SW480 (cell line): ENCODE measurements at regions not wholly inside any gene's neighbourhood (a gene's known extent, or its start where the extent isn't known, plus 50 kb on each side); places are given as distances from the start of the nearest gene placed in this dataset.

Source experiments
- DNase-seq: peaks from one replicate; pipeline ENCODE4 v3.0.0-alpha.2; 2016; ENCODE audit warnings: low spot score

- no peak for DNase-seq
Measured at GRCh38 chr9:79862921-79863890, 291.4 kb downstream of the TLE4 start.

- DNase-seq = peak; percentile 46
Measured at GRCh38 chr9:79858508-79858907, 286.7 kb downstream of the TLE4 start.

GRCh38 chr9:79857188-79857587 lies 285.4 kb downstream of the TLE4 start:
- no peak for DNase-seq

GRCh38 chr9:79847074-79847473 lies 275.3 kb downstream of the TLE4 start:
- no peak for DNase-seq

- DNase-seq = no peak
Measured at GRCh38 chr9:79829566-79830302, 258.0 kb downstream of the TLE4 start.

DNA sequence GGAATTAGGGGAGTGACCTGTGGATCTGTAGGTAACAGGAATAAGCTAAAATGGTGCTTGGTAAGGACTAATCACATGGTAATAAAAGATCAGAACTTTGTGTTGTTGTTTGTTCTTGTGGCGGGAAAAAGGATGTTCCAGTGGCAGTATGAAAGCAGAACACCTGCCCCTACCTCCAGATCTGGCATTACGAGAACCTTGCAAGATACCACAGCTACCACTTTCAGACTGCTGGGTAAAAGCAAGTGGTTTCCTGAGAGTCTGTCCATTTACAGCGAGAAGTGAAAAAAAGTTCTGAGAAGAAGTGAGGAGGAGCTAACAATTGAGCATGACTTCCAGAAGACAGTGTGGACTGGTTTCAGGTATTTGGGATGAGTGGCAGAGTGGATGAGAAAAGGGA lies 252.5 kb downstream of the TLE4 start:
- DNase-seq = no peak

DNA sequence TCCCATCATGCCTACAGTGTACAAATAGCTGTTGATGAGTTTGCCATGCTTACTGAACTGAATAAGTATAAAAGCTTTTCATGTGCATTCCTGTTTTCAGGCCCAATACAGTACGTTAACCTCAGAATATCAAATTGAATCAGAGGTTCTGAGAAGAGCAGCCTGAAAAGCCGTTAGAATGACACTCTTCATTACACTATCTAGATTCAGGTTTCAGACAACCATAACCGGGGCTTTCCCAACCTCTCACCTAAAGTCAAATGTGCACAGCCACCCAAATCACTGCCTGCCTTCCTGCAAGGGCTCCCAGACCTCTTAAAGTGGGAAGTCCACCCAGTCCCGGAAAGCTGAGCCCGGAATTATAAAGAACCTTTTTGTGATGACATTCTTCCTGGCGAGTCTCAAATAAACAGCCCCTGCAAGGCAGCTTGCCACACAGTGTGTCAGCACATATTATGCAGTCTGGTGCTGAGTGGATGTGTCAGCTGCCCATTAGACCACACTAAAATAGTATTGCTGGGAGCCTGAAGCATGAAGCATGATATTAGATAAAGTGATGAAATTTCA lies 245.8 kb downstream of the TLE4 start:
- DNase-seq = no peak

GRCh38 chr9:79813258-79813638 lies 241.5 kb downstream of the TLE4 start:
- no peak for DNase-seq

DNA sequence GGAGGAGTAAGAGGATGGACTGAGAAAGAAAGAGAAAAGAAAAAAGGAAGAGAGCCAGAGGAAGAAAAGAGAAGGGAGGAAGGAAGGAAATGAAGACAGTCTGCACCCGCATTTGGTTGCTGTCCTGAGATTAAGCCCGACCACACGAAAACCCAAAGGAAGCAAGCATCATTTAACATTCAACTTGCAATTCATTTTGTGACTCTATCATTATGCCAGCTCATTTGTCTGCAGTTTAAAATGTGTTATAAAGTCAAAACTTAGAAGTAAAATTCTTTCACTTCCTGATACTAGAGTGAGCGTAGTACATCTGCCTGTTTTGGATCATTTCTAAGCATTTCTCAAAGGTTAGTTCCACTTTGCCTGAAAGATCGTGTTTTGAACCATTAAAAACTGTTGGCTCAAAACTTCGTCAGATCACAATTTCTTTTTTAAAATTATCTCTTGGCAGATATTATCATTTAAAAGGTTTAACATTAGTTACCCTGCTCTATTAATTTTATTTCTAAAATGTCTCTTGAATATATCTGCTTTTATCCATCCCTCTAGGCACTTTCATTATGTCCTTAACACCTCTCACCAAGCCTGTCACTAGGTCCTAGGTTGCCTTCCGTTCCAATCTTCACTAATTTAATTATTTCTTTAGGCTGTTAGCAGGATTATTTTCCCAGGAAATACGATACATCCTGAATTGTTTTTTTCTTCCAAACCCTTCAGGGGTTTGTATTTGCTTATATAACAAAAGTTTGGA lies 240.9 kb downstream of the TLE4 start:
- DNase-seq = no peak

- no peak for DNase-seq
Measured at GRCh38 chr9:79812099-79812498, 240.3 kb downstream of the TLE4 start.

DNA sequence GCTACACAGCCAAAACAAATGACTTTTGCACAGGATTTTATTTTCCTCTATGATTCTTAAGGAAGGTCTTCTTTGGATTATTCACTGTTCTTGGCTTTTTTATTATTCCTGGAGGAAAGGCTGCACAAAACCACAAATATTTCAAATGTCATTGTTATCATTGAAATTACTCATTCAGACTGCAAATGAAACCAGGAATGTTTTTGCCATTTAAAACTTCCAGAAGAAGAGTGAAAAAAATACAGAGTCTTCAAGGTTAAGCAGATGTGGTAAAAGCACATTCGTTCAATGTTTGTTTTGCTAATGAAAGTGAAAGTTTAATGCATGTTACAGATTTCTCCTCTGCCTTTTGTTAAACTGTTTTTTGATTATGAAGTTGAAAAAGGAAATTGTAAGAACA lies 238.2 kb downstream of the TLE4 start:
- DNase-seq = no peak

GRCh38 chr9:79809316-79809876 lies 237.6 kb downstream of the TLE4 start:
- no peak for DNase-seq

DNA sequence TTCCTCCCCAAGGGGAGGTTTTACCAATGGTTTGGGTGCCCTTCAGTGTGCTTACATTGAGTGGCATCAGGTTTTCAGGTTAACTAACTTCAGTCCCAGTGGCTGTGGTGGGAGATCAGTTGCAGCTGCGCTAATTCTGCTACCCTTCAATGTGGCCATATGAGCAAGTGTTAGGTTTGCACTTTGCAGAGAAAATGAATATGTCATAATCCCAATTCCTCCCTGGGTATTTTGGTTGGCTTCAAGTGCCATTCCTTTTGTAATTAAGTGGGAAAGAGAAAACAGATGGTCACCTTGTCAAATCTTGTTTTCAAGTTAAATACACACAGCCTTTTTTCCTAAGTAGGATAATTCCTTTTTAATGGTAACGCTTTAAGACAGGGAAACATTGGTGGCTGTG lies 236.2 kb downstream of the TLE4 start:
- no peak for DNase-seq

GRCh38 chr9:79806086-79806485 lies 234.3 kb downstream of the TLE4 start:
- DNase-seq = no peak

- DNase-seq = no peak
Measured at GRCh38 chr9:79801459-79801858, 229.7 kb downstream of the TLE4 start.

- no peak for DNase-seq
Measured at GRCh38 chr9:79800578-79800977, 228.8 kb downstream of the TLE4 start.

- no peak for DNase-seq
Measured at GRCh38 chr9:79799691-79800335, 228.0 kb downstream of the TLE4 start.

GRCh38 chr9:79798450-79798849 lies 226.7 kb downstream of the TLE4 start:
- DNase-seq = no peak

DNA sequence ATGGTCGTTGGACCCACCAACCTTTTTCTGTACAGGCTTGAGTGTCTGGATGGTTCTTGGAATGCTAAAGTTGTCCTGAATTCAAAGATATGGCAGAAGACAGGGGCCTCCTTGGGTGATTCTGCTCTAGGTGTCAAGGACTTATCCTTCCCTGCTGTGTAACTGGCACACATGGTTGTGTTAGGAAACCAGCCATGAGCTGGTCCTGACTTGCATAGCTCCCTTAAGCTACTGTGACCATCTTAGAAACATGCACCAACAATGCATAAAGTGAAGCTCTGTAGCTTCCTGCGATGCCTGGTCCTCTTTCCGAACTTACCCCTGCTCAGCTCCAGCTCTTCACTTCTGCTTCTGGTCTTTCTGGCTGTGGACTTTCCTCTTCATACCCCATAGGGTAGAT lies 224.6 kb downstream of the TLE4 start:
- DNase-seq = no peak

DNA sequence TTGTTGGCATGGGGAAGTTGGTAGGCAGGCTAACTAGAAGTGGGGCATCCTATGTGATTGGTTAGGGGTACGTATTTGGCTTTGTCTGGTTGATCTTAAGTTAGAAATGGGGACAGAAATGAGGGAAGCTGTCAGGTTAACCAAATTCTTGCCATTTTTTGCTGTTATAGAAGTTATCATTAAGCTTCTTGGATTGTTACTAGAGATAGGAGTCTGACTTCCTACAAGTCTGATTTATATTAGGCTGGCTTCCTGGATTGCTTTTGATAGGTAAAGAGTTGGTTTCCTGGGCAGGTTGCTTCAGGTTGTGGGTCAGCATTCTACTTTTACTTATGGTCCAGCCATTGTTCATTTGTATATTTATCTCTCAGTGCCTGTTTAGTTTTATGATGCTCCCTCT lies 216.9 kb downstream of the TLE4 start:
- no peak for DNase-seq

DNA sequence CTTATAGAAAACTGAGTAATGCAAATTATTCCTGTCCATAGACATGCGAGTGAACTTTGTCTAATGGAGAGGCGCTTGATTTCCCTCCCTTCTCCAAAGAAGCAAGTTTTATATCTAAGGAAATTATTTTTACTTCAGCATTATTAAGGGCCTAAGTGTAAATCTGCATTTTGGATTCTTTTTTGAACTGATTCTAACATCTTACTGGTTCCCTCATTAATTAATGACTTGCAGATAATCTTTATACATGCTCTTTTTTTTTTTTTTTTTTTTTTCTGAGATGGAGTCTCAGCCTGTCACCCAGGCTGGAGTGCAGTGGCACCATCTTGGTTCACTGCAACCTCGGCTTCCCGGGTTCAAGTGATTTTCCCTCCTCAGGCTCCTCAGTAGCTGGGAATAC lies 209.5 kb downstream of the TLE4 start:
- DNase-seq = no peak
